ENCODE measurements at regions not wholly inside any gene's neighbourhood (a gene's known extent, or its start where the extent isn't known, plus 50 kb on each side); places are given as distances from the start of the nearest gene placed in this dataset.
"Not testable (repeated sequence)": the region's sequence is repeated elsewhere in the genome, so short reads cannot be mapped to it uniquely, and the experiment has no call there.

GRCh38 chr6:12545619-12546409 lies 170.8 kb upstream of the PHACTR1 start:
- no peak for DNase-seq
- Histone ChIP-seq H3K36me3 (no peaks in the 10 kb centered on the region), H3K27ac (no peak overlapping the region), H3K4me1 (peaks cover 0 to 9% (median 0%) of the 10 kb centered on the region in 3 donors), H3K9me3 (no peaks in the 10 kb centered on the region), H3K27me3 (no peaks in the 10 kb centered on the region), H3K4me3 (no peak overlapping the region)
- WGBS, 2 donors, result 78 to 89% methylated on average over 2 of the region's 2 CpGs
- intact Hi-C loops (cut with DNase I), result no loop called here
- TF ChIP-seq CTCF (IDR thresholded peaks at IDR 0.05), result no peak
- TF ChIP-seq POLR2A (IDR thresholded peaks at IDR 0.05), result no peak

GRCh38 chr6:12546410-12547002 lies 170.1 kb upstream of the PHACTR1 start:
- Histone ChIP-seq H3K36me3 (no peaks in the 10 kb centered on the region), H3K27me3 (no peaks in the 10 kb centered on the region), H3K4me3 (no peak overlapping the region), H3K9me3 (no peaks in the 10 kb centered on the region), H3K27ac (no peak overlapping the region), H3K4me1 (peaks cover 0 to 9% (median 0%) of the 10 kb centered on the region in 3 donors)
- intact Hi-C loops (cut with DNase I), result no loop called here
- 78 to 87% methylated on average over 4 of the region's 4 CpGs for WGBS, 2 donors
- DNase-seq, result no peak
- TF ChIP-seq POLR2A (IDR thresholded peaks at IDR 0.05) (no peak), CTCF (IDR thresholded peaks at IDR 0.05) (no peak)

- no peaks in the 10 kb centered on the region for H3K36me3 ChIP-seq
- no peak overlapping the region for H3K4me3 ChIP-seq
- intact Hi-C loops (cut with DNase I), result no loop called here
- peaks cover 0 to 9% (median 0%) of the 10 kb centered on the region in 3 donors for H3K4me1 ChIP-seq
- H3K9me3 ChIP-seq, result no peaks in the 10 kb centered on the region
- 70 to 86% methylated on average over 2 of the region's 2 CpGs for WGBS, 2 donors
- no peak for TF ChIP-seq CTCF (IDR thresholded peaks at IDR 0.05)
- TF ChIP-seq POLR2A (IDR thresholded peaks at IDR 0.05), result no peak
- H3K27ac ChIP-seq, result no peak overlapping the region
- no peaks in the 10 kb centered on the region for H3K27me3 ChIP-seq
- DNase-seq, result no peak
These were observed 168.0 kb upstream of the PHACTR1 start for GRCh38 chr6:12548526-12548925.

GRCh38 chr6:12549445-12549844 lies 167.1 kb upstream of the PHACTR1 start:
- H3K9me3 ChIP-seq; DNase-seq; H3K4me3 ChIP-seq; H3K4me1 ChIP-seq; intact Hi-C loops (cut with DNase I); H3K36me3 ChIP-seq; H3K27ac ChIP-seq; H3K27me3 ChIP-seq: not testable (repeated sequence)
- 88% methylated on average over 3 of the region's 8 CpGs; no CpG with 5 or more reads in 1 of the 2 donors for WGBS, 2 donors

GRCh38 chr6:12554820-12555219 lies 161.7 kb upstream of the PHACTR1 start:
- intact Hi-C loops (cut with DNase I); DNase-seq; H3K36me3 ChIP-seq; H3K27me3 ChIP-seq; H3K4me1 ChIP-seq; H3K9me3 ChIP-seq; H3K4me3 ChIP-seq; H3K27ac ChIP-seq: not testable (repeated sequence)
- WGBS, 2 donors, result 100% methylated on average over 2 of the region's 2 CpGs

- DNase-seq, result no peak
- intact Hi-C loops (cut with DNase I), result no loop called here
- 42 to 46% methylated on average over 2 of the region's 2 CpGs for WGBS, 2 donors
- H3K4me1 ChIP-seq, result peaks cover 0 to 11% (median 0%) of the 10 kb centered on the region in 3 donors
- no peak overlapping the region for H3K27ac ChIP-seq
- TF ChIP-seq POLR2A (IDR thresholded peaks at IDR 0.05) (no peak), CTCF (IDR thresholded peaks at IDR 0.05) (no peak)
- no peaks in the 10 kb centered on the region for H3K36me3 ChIP-seq
- no peaks in the 10 kb centered on the region for H3K27me3 ChIP-seq
- no peak overlapping the region for H3K4me3 ChIP-seq
- H3K9me3 ChIP-seq, result no peaks in the 10 kb centered on the region
These were observed 161.3 kb upstream of the PHACTR1 start for GRCh38 chr6:12555267-12555666.

Measured in esophagus squamous epithelium (tissue), 5 donors.